Thyroid gland (tissue), 4 donors: ENCODE measurements at regions not wholly inside any gene's neighbourhood (a gene's known extent, or its start where the extent isn't known, plus 50 kb on each side); places are given as distances from the start of the nearest gene placed in this dataset.

Source experiments
- CTCF ChIP-seq, 6 experiments: fragments of 200-600 bp in 3 of 6; fragments of 450-650 bp in 3 of 6; sonication (generic) in 3 of 6; IDR thresholded peaks; one replicate each; pipeline ENCODE4 v1.5.1; 2016 to 2019; ENCODE audit warnings: antibody characterized with exemption in 6 of 6, mild to moderate bottlenecking in 2 of 6, inconsistent platforms in 1 of 6, moderate library complexity in 1 of 6
- POLR2A ChIP-seq, 2 donors: fragments of 450-650 bp; IDR thresholded peaks; one replicate each; pipeline ENCODE4 v1.6.1; 2017; ENCODE audit warnings: antibody characterized with exemption in 2 of 2, mild to moderate bottlenecking in 2 of 2, moderate library complexity in 1 of 2

- no peak for TF ChIP-seq CTCF (IDR thresholded peaks at IDR 0.05)
- TF ChIP-seq POLR2A (IDR thresholded peaks at IDR 0.05): no peak
Observed at GRCh38 chr3:88984832-88985231, 122.6 kb upstream of the EPHA3 start.
